ENCODE measurements at regions not wholly inside any gene's neighbourhood (a gene's known extent, or its start where the extent isn't known, plus 50 kb on each side); places are given as distances from the start of the nearest gene placed in this dataset.

GRCh38 chr11:95293116-95293515 is 62.1 kb upstream of the SESN3 start (continued):
- no peak for TF ChIP-seq CHD7 (IDR thresholded peaks at IDR 0.05; ENCODE audit: insufficient replicate concordance, low read length)
- no peak for TF ChIP-seq SIX5 (IDR thresholded peaks at IDR 0.05; ENCODE audit: low read depth, low read length)
- no peak for TF ChIP-seq RBBP5 (IDR thresholded peaks at IDR 0.05; ENCODE audit: borderline replicate concordance, low read depth, low read length)
- no peak for TF ChIP-seq POLR2AphosphoS5 (IDR thresholded peaks at IDR 0.05; ENCODE audit: low read depth, low read length)
- TF ChIP-seq TEAD4 (IDR thresholded peaks at IDR 0.05; ENCODE audit: low read depth, low read length), result no peak
